ENCODE measurements at regions not wholly inside any gene's neighbourhood (a gene's known extent, or its start where the extent isn't known, plus 50 kb on each side); places are given as distances from the start of the nearest gene placed in this dataset.

- no peak for TF ChIP-seq CTCF (IDR thresholded peaks at IDR 0.05; ENCODE audit: control extremely low read depth in 1 of 3, insufficient read depth in 1 of 3, low read depth in 1 of 3, low read length in 3 of 3)
- TF ChIP-seq JUN (IDR thresholded peaks at IDR 0.05; ENCODE audit: low read depth, low read length), result no peak
- TF ChIP-seq MAX (IDR thresholded peaks at IDR 0.05), result no peak
- TF ChIP-seq POLR2A (IDR thresholded peaks at IDR 0.05; ENCODE audit: control extremely low read depth in 1 of 2, low read depth in 2 of 2, low read length in 2 of 2), result no peak
- TF ChIP-seq RFX5 (IDR thresholded peaks at IDR 0.05; ENCODE audit: borderline replicate concordance, low read depth, low read length), result no peak
- no peak for TF ChIP-seq EP300 (IDR thresholded peaks at IDR 0.05; ENCODE audit: borderline replicate concordance in 1 of 2, low read depth in 2 of 2, low read length in 2 of 2)
- TF ChIP-seq CHD2 (IDR thresholded peaks at IDR 0.05; ENCODE audit: low read length), result no peak
- no peak for TF ChIP-seq POLR2AphosphoS5 (IDR thresholded peaks at IDR 0.05; ENCODE audit: low read depth, low read length)
- TF ChIP-seq CBX5 (IDR thresholded peaks at IDR 0.05; ENCODE audit: low read depth, low read length), result no peak
- no peak for TF ChIP-seq SIN3A (conservative IDR thresholded peaks at IDR 0.05 in 1 of 2, IDR thresholded peaks at IDR 0.05 in 1 of 2; ENCODE audit: low read depth in 1 of 2, low read length in 2 of 2)
- TF ChIP-seq RAD21 (IDR thresholded peaks at IDR 0.05 in 1 of 2, conservative IDR thresholded peaks at IDR 0.05 in 1 of 2; ENCODE audit: low read depth in 2 of 2, low read length in 2 of 2), result no peak
These were observed 110.6 kb upstream of the UXS1 start for GRCh38 chr2:106304612-106305184.
